ENCODE measurements at regions not wholly inside any gene's neighbourhood (a gene's known extent, or its start where the extent isn't known, plus 50 kb on each side); places are given as distances from the start of the nearest gene placed in this dataset.

GRCh38 chr19:33895366-33895765 is 98.7 kb downstream of the KCTD15 start:
- Histone ChIP-seq H3K36me3 (ENCODE audit: control insufficient read depth in 2 of 2, extremely low read depth in 1 of 2, insufficient read depth in 2 of 2, low read length in 2 of 2) (no peaks in the 10 kb centered on the region), H3K9ac (ENCODE audit: control insufficient read depth, extremely low read depth, insufficient read depth, low read length) (no peak overlapping the region), H3K79me2 (ENCODE audit: control insufficient read depth, insufficient read depth, low read length) (no peaks in the 10 kb centered on the region), H3K4me3 (ENCODE audit: control insufficient read depth in 2 of 3, extremely low read depth in 1 of 3, insufficient read depth in 2 of 3, low read depth in 1 of 3, low read length in 3 of 3) (no peak overlapping the region), H4K20me1 (ENCODE audit: control insufficient read depth, extremely low read depth, insufficient read depth, low read length) (no peaks in the 10 kb centered on the region), H3K9me1 (ENCODE audit: control insufficient read depth, extremely low read depth, insufficient read depth, low read length) (no peaks in the 10 kb centered on the region), H3K4me1 (ENCODE audit: control insufficient read depth, extremely low read depth, insufficient read depth, low read length) (no peaks in the 10 kb centered on the region), H2AFZ (ENCODE audit: control insufficient read depth, low read length) (no peak overlapping the region), H3K27ac (ENCODE audit: control insufficient read depth, insufficient read depth, low read length) (no peak overlapping the region), H3K9me3 (ENCODE audit: control insufficient read depth, low read depth, low read length) (no peaks in the 10 kb centered on the region), H3K27me3 (ENCODE audit: control insufficient read depth, extremely low read depth, insufficient read depth, low read length) (peaks cover 3% of the 10 kb centered on the region), H3K4me2 (ENCODE audit: control insufficient read depth, extremely low read depth, insufficient read depth, low read depth, low read length) (no peak overlapping the region)
- no peak for TF ChIP-seq EZH2 (IDR thresholded peaks at IDR 0.05; ENCODE audit: low read length)
- dilution Hi-C loops (cut with MboI; ENCODE audit: extremely low pct_ligation_motif_present, low sequenced_read_pairs): no loop called here
- FAIRE-seq (no peak), DNase-seq (ENCODE audit: low read depth, low spot score) (no peak)

- Histone ChIP-seq H3K79me2 (ENCODE audit: control insufficient read depth, insufficient read depth, low read length) (no peaks in the 10 kb centered on the region), H3K4me2 (ENCODE audit: control insufficient read depth, extremely low read depth, insufficient read depth, low read depth, low read length) (no peak overlapping the region), H3K27me3 (ENCODE audit: control insufficient read depth, extremely low read depth, insufficient read depth, low read length) (peaks cover 3% of the 10 kb centered on the region), H4K20me1 (ENCODE audit: control insufficient read depth, extremely low read depth, insufficient read depth, low read length) (no peaks in the 10 kb centered on the region), H3K9me3 (ENCODE audit: control insufficient read depth, low read depth, low read length) (no peaks in the 10 kb centered on the region), H2AFZ (ENCODE audit: control insufficient read depth, low read length) (no peak overlapping the region), H3K9me1 (ENCODE audit: control insufficient read depth, extremely low read depth, insufficient read depth, low read length) (no peaks in the 10 kb centered on the region), H3K4me3 (ENCODE audit: control insufficient read depth in 2 of 3, extremely low read depth in 1 of 3, insufficient read depth in 2 of 3, low read depth in 1 of 3, low read length in 3 of 3) (no peak overlapping the region), H3K4me1 (ENCODE audit: control insufficient read depth, extremely low read depth, insufficient read depth, low read length) (no peaks in the 10 kb centered on the region), H3K36me3 (ENCODE audit: control insufficient read depth in 2 of 2, extremely low read depth in 1 of 2, insufficient read depth in 2 of 2, low read length in 2 of 2) (no peaks in the 10 kb centered on the region), H3K27ac (ENCODE audit: control insufficient read depth, insufficient read depth, low read length) (no peak overlapping the region), H3K9ac (ENCODE audit: control insufficient read depth, extremely low read depth, insufficient read depth, low read length) (no peak overlapping the region)
- dilution Hi-C loops (cut with MboI; ENCODE audit: extremely low pct_ligation_motif_present, low sequenced_read_pairs): no loop called here
- TF ChIP-seq CTCF (optimal IDR thresholded peaks at IDR 0.05 in 1 of 3, IDR thresholded peaks at IDR 0.05 in 1 of 3, conservative IDR thresholded peaks at IDR 0.05 in 1 of 3; ENCODE audit: extremely low read depth in 1 of 3, insufficient read depth in 2 of 3, low read length in 3 of 3): no peak
- no peak for TF ChIP-seq EZH2 (IDR thresholded peaks at IDR 0.05; ENCODE audit: low read length)
- DNase-seq (ENCODE audit: low read depth, low spot score) (no peak), FAIRE-seq (no peak)
These were observed 101.5 kb downstream of the KCTD15 start for GRCh38 chr19:33898062-33898677.

- no peak for DNase-seq (ENCODE audit: low read depth, low spot score)
- Histone ChIP-seq H2AFZ (ENCODE audit: control insufficient read depth, low read length) (no peak overlapping the region), H3K9ac (ENCODE audit: control insufficient read depth, extremely low read depth, insufficient read depth, low read length) (no peak overlapping the region), H3K4me2 (ENCODE audit: control insufficient read depth, extremely low read depth, insufficient read depth, low read depth, low read length) (no peak overlapping the region), H3K79me2 (ENCODE audit: control insufficient read depth, insufficient read depth, low read length) (no peaks in the 10 kb centered on the region), H3K27ac (ENCODE audit: control insufficient read depth, insufficient read depth, low read length) (no peak overlapping the region), H4K20me1 (ENCODE audit: control insufficient read depth, extremely low read depth, insufficient read depth, low read length) (no peaks in the 10 kb centered on the region), H3K9me1 (ENCODE audit: control insufficient read depth, extremely low read depth, insufficient read depth, low read length) (no peaks in the 10 kb centered on the region), H3K9me3 (ENCODE audit: control insufficient read depth, low read depth, low read length) (no peaks in the 10 kb centered on the region), H3K4me3 (ENCODE audit: control insufficient read depth in 2 of 3, extremely low read depth in 1 of 3, insufficient read depth in 2 of 3, low read depth in 1 of 3, low read length in 3 of 3) (no peak overlapping the region), H3K4me1 (ENCODE audit: control insufficient read depth, extremely low read depth, insufficient read depth, low read length) (peaks cover 10% of the 10 kb centered on the region), H3K36me3 (ENCODE audit: control insufficient read depth in 2 of 2, extremely low read depth in 1 of 2, insufficient read depth in 2 of 2, low read length in 2 of 2) (no peaks in the 10 kb centered on the region), H3K27me3 (ENCODE audit: control insufficient read depth, extremely low read depth, insufficient read depth, low read length) (no peaks in the 10 kb centered on the region)
- FAIRE-seq: no peak
- TF ChIP-seq CTCF (optimal IDR thresholded peaks at IDR 0.05 in 1 of 3, IDR thresholded peaks at IDR 0.05 in 1 of 3, conservative IDR thresholded peaks at IDR 0.05 in 1 of 3; ENCODE audit: extremely low read depth in 1 of 3, insufficient read depth in 2 of 3, low read length in 3 of 3) (no peak), EZH2 (IDR thresholded peaks at IDR 0.05; ENCODE audit: low read length) (no peak)
- dilution Hi-C loops (cut with MboI; ENCODE audit: extremely low pct_ligation_motif_present, low sequenced_read_pairs): no loop called here
These were observed 104.1 kb downstream of the KCTD15 start for GRCh38 chr19:33900817-33901216.
